ENCODE measurements at regions not wholly inside any gene's neighbourhood (a gene's known extent, or its start where the extent isn't known, plus 50 kb on each side); places are given as distances from the start of the nearest gene placed in this dataset.

GRCh38 chr12:59388176-59388575 is 207.7 kb upstream of the SLC16A7 start:
- TF ChIP-seq CTCF (IDR thresholded peaks at IDR 0.05) (no peak), POLR2A (IDR thresholded peaks at IDR 0.05) (no peak), EP300 (IDR thresholded peaks at IDR 0.05) (no peak)
- whole genome bisulfite sequencing, 3 donors: 87 to 98% (median 93%) methylated on average over 1 of the region's 1 CpG

GRCh38 chr12:59386236-59386635 is 209.6 kb upstream of the SLC16A7 start:
- Histone ChIP-seq H3K9me3 (no peaks in the 10 kb centered on the region), H3K27me3 (no peaks in the 10 kb centered on the region), H3K4me1 (ENCODE audit: insufficient read depth) (no peaks in the 10 kb centered on the region), H3K36me3 (no peaks in the 10 kb centered on the region), H3K27ac (no peak overlapping the region), H3K4me3 (no peak overlapping the region)
- no peak for DNase-seq
- intact Hi-C loops (cut with DNase I): no loop called here
- 51 to 64% (median 57%) methylated on average over 1 of the region's 1 CpG for WGBS, 3 donors
- TF ChIP-seq CTCF (IDR thresholded peaks at IDR 0.05) (no peak), EP300 (IDR thresholded peaks at IDR 0.05) (no peak), POLR2A (IDR thresholded peaks at IDR 0.05) (no peak)

More at GRCh38 chr12:59388176-59388575, 207.7 kb upstream of the SLC16A7 start:
- intact Hi-C loops (cut with DNase I): no loop called here
- Histone ChIP-seq H3K4me1 (ENCODE audit: insufficient read depth) (no peaks in the 10 kb centered on the region), H3K4me3 (no peak overlapping the region), H3K36me3 (no peaks in the 10 kb centered on the region), H3K9me3 (no peaks in the 10 kb centered on the region), H3K27me3 (no peaks in the 10 kb centered on the region), H3K27ac (no peak overlapping the region)
- DNase-seq: no peak

GRCh38 chr12:59383079-59383822 is 212.6 kb upstream of the SLC16A7 start:
- DNase-seq: no peak
- Histone ChIP-seq H3K4me3 (no peak overlapping the region), H3K36me3 (no peaks in the 10 kb centered on the region), H3K9me3 (no peaks in the 10 kb centered on the region), H3K27ac (no peak overlapping the region), H3K27me3 (no peaks in the 10 kb centered on the region), H3K4me1 (ENCODE audit: insufficient read depth) (no peaks in the 10 kb centered on the region)
- no peak for TF ChIP-seq CTCF (IDR thresholded peaks at IDR 0.05)
- 13 to 56% (median 13%) methylated on average over 1 of the region's 1 CpG for WGBS, 3 donors
- intact Hi-C loops (cut with DNase I): no loop called here

GRCh38 chr12:59382282-59383078 is 213.3 kb upstream of the SLC16A7 start:
- no peak for TF ChIP-seq POLR2A (IDR thresholded peaks at IDR 0.05)
- no peak for TF ChIP-seq CTCF (IDR thresholded peaks at IDR 0.05)
- no peak for DNase-seq
- H3K9me3 ChIP-seq: no peaks in the 10 kb centered on the region
- H3K4me1 ChIP-seq (ENCODE audit: insufficient read depth): no peaks in the 10 kb centered on the region
- no peak overlapping the region for H3K4me3 ChIP-seq
- H3K36me3 ChIP-seq: no peaks in the 10 kb centered on the region
- H3K27ac ChIP-seq: no peak overlapping the region
- WGBS, 3 donors: 50 to 65% (median 52%) methylated on average over 3 of the region's 3 CpGs
- intact Hi-C loops (cut with DNase I): no loop called here
- no peaks in the 10 kb centered on the region for H3K27me3 ChIP-seq

Data from ovary (tissue), 7 donors.